ENCODE measurements at regions not wholly inside any gene's neighbourhood (a gene's known extent, or its start where the extent isn't known, plus 50 kb on each side); places are given as distances from the start of the nearest gene placed in this dataset.

GRCh38 chr17:54841656-54842055, 59.0 kb upstream of the TOM1L1 start:
- no peak for TF ChIP-seq EGR1 (IDR thresholded peaks at IDR 0.05)
- no peak for TF ChIP-seq TAF1 (IDR thresholded peaks at IDR 0.05; ENCODE audit: low read depth)
- TF ChIP-seq MAX (IDR thresholded peaks at IDR 0.05): no peak
- TF ChIP-seq ZBTB7A (IDR thresholded peaks at IDR 0.05; ENCODE audit: low read depth): no peak
- TF ChIP-seq TCF12 (IDR thresholded peaks at IDR 0.05; ENCODE audit: low read depth): no peak
- TF ChIP-seq NFIC (IDR thresholded peaks at IDR 0.05): no peak
- TF ChIP-seq CREB1 (IDR thresholded peaks at IDR 0.05; ENCODE audit: low read depth): no peak
- TF ChIP-seq REST (IDR thresholded peaks at IDR 0.05; ENCODE audit: low read depth): no peak
- TF ChIP-seq USF1 (IDR thresholded peaks at IDR 0.05): no peak
- no peak for TF ChIP-seq EP300 (IDR thresholded peaks at IDR 0.05; ENCODE audit: borderline replicate concordance)

GRCh38 chr17:54844233-54844632, 56.4 kb upstream of the TOM1L1 start:
- no peak for TF ChIP-seq EP300 (IDR thresholded peaks at IDR 0.05; ENCODE audit: borderline replicate concordance)
- TF ChIP-seq ZBTB7A (IDR thresholded peaks at IDR 0.05; ENCODE audit: low read depth): no peak
- TF ChIP-seq EGR1 (IDR thresholded peaks at IDR 0.05): no peak
- TF ChIP-seq CREB1 (IDR thresholded peaks at IDR 0.05; ENCODE audit: low read depth): no peak

- TF ChIP-seq MAX (IDR thresholded peaks at IDR 0.05) (no peak), EGR1 (IDR thresholded peaks at IDR 0.05) (no peak)
Observed at GRCh38 chr17:54848368-54848987, 52.2 kb upstream of the TOM1L1 start.

GRCh38 chr17:54849660-54850059, 51.0 kb upstream of the TOM1L1 start:
- TF ChIP-seq REST (IDR thresholded peaks at IDR 0.05; ENCODE audit: low read depth): no peak
- no peak for TF ChIP-seq EP300 (IDR thresholded peaks at IDR 0.05; ENCODE audit: borderline replicate concordance)
- no peak for TF ChIP-seq USF1 (IDR thresholded peaks at IDR 0.05)
- TF ChIP-seq FOXM1 (IDR thresholded peaks at IDR 0.05; ENCODE audit: borderline replicate concordance, low read depth): no peak
- TF ChIP-seq NFIC (IDR thresholded peaks at IDR 0.05): no peak
- no peak for TF ChIP-seq RAD21 (IDR thresholded peaks at IDR 0.05; ENCODE audit: low read depth)
- TF ChIP-seq EGR1 (IDR thresholded peaks at IDR 0.05): no peak

Data from Ishikawa (cell line).